ENCODE measurements at regions not wholly inside any gene's neighbourhood (a gene's known extent, or its start where the extent isn't known, plus 50 kb on each side); places are given as distances from the start of the nearest gene placed in this dataset.

- Histone ChIP-seq H3K27ac (ENCODE audit: low read depth, low read length) (no peak overlapping the region), H3K4me3 (ENCODE audit: low read depth, low read length) (no peak overlapping the region), H3K27me3 (ENCODE audit: control insufficient read depth, insufficient read depth, low read length) (no peaks in the 10 kb centered on the region), H3K36me3 (ENCODE audit: control insufficient read depth, insufficient read depth, low read length) (no peaks in the 10 kb centered on the region), H3K9me3 (ENCODE audit: control insufficient read depth, insufficient read depth, low read length) (no peaks in the 10 kb centered on the region), H3K4me1 (ENCODE audit: control insufficient read depth, insufficient read depth, low read length) (no peaks in the 10 kb centered on the region)
- 86% methylated on average over 1 of the region's 3 CpGs for WGBS (ENCODE audit: insufficient coverage)
- DNase-seq (ENCODE audit: low read depth in 4 of 6, low spot score in 6 of 6): no peak
These were observed 206.8 kb upstream of the MON1B start for GRCh38 chr16:76984196-76984595.

GRCh38 chr16:76985392-76986045, 205.5 kb upstream of the MON1B start:
- 57% methylated on average over 1 of the region's 4 CpGs for WGBS (ENCODE audit: insufficient coverage)
- no peaks in the 10 kb centered on the region for H3K9me3 ChIP-seq (ENCODE audit: control insufficient read depth, insufficient read depth, low read length)
- no peak overlapping the region for H3K4me3 ChIP-seq (ENCODE audit: low read depth, low read length)
- H3K27me3 ChIP-seq (ENCODE audit: control insufficient read depth, insufficient read depth, low read length): no peaks in the 10 kb centered on the region
- no peak overlapping the region for H3K27ac ChIP-seq (ENCODE audit: low read depth, low read length)
- no peaks in the 10 kb centered on the region for H3K4me1 ChIP-seq (ENCODE audit: control insufficient read depth, insufficient read depth, low read length)
- no peaks in the 10 kb centered on the region for H3K36me3 ChIP-seq (ENCODE audit: control insufficient read depth, insufficient read depth, low read length)
- DNase-seq (ENCODE audit: low read depth in 4 of 6, low spot score in 6 of 6): peak in 1 of 6 donors; percentile 68

- H3K27ac ChIP-seq (ENCODE audit: low read depth, low read length): no peak overlapping the region
- H3K36me3 ChIP-seq (ENCODE audit: control insufficient read depth, insufficient read depth, low read length): no peaks in the 10 kb centered on the region
- no peak overlapping the region for H3K4me3 ChIP-seq (ENCODE audit: low read depth, low read length)
- H3K27me3 ChIP-seq (ENCODE audit: control insufficient read depth, insufficient read depth, low read length): no peaks in the 10 kb centered on the region
- no CpG with 5 or more reads among the region's 2 CpGs for WGBS (ENCODE audit: insufficient coverage)
- H3K9me3 ChIP-seq (ENCODE audit: control insufficient read depth, insufficient read depth, low read length): no peaks in the 10 kb centered on the region
- DNase-seq (ENCODE audit: low read depth in 4 of 6, low spot score in 6 of 6): peak in 1 of 6 donors; percentile 12
- no peaks in the 10 kb centered on the region for H3K4me1 ChIP-seq (ENCODE audit: control insufficient read depth, insufficient read depth, low read length)
These were observed 202.5 kb upstream of the MON1B start for GRCh38 chr16:76988526-76988925.

- H3K27me3 ChIP-seq (ENCODE audit: control insufficient read depth, insufficient read depth, low read length): no peaks in the 10 kb centered on the region
- no peak overlapping the region for H3K4me3 ChIP-seq (ENCODE audit: low read depth, low read length)
- H3K27ac ChIP-seq (ENCODE audit: low read depth, low read length): no peak overlapping the region
- no peaks in the 10 kb centered on the region for H3K36me3 ChIP-seq (ENCODE audit: control insufficient read depth, insufficient read depth, low read length)
- no peaks in the 10 kb centered on the region for H3K9me3 ChIP-seq (ENCODE audit: control insufficient read depth, insufficient read depth, low read length)
- H3K4me1 ChIP-seq (ENCODE audit: control insufficient read depth, insufficient read depth, low read length): no peaks in the 10 kb centered on the region
- DNase-seq (ENCODE audit: low read depth in 4 of 6, low spot score in 6 of 6): no peak
- 100% methylated on average over 1 of the region's 4 CpGs for whole genome bisulfite sequencing (ENCODE audit: insufficient coverage)
These were observed 188.3 kb upstream of the MON1B start for GRCh38 chr16:77002644-77003043.

GRCh38 chr16:77009453-77009852, 181.5 kb upstream of the MON1B start:
- 87% methylated on average over 3 of the region's 6 CpGs for WGBS (ENCODE audit: insufficient coverage)
- no peak for DNase-seq (ENCODE audit: low read depth in 4 of 6, low spot score in 6 of 6)
- H3K27me3 ChIP-seq (ENCODE audit: control insufficient read depth, insufficient read depth, low read length): no peaks in the 10 kb centered on the region
- no peaks in the 10 kb centered on the region for H3K36me3 ChIP-seq (ENCODE audit: control insufficient read depth, insufficient read depth, low read length)
- no peak overlapping the region for H3K27ac ChIP-seq (ENCODE audit: low read depth, low read length)
- no peaks in the 10 kb centered on the region for H3K9me3 ChIP-seq (ENCODE audit: control insufficient read depth, insufficient read depth, low read length)
- H3K4me3 ChIP-seq (ENCODE audit: low read depth, low read length): no peak overlapping the region
- no peaks in the 10 kb centered on the region for H3K4me1 ChIP-seq (ENCODE audit: control insufficient read depth, insufficient read depth, low read length)

GRCh38 chr16:77014441-77014840, 176.5 kb upstream of the MON1B start:
- DNase-seq (ENCODE audit: low read depth in 4 of 6, low spot score in 6 of 6): no peak
- no peaks in the 10 kb centered on the region for H3K27me3 ChIP-seq (ENCODE audit: control insufficient read depth, insufficient read depth, low read length)
- H3K4me1 ChIP-seq (ENCODE audit: control insufficient read depth, insufficient read depth, low read length): no peaks in the 10 kb centered on the region
- no peaks in the 10 kb centered on the region for H3K36me3 ChIP-seq (ENCODE audit: control insufficient read depth, insufficient read depth, low read length)
- H3K4me3 ChIP-seq (ENCODE audit: low read depth, low read length): no peak overlapping the region
- H3K9me3 ChIP-seq (ENCODE audit: control insufficient read depth, insufficient read depth, low read length): no peaks in the 10 kb centered on the region
- H3K27ac ChIP-seq (ENCODE audit: low read depth, low read length): no peak overlapping the region
- WGBS (ENCODE audit: insufficient coverage): no CpG with 5 or more reads among the region's 2 CpGs

GRCh38 chr16:77030600-77030999, 160.4 kb upstream of the MON1B start:
- no peak overlapping the region for H3K4me3 ChIP-seq (ENCODE audit: low read depth, low read length)
- WGBS (ENCODE audit: insufficient coverage): no CpG with 5 or more reads among the region's 1 CpG
- no peak for DNase-seq (ENCODE audit: low read depth in 4 of 6, low spot score in 6 of 6)
- no peak overlapping the region for H3K27ac ChIP-seq (ENCODE audit: low read depth, low read length)
- no peaks in the 10 kb centered on the region for H3K36me3 ChIP-seq (ENCODE audit: control insufficient read depth, insufficient read depth, low read length)
- no peaks in the 10 kb centered on the region for H3K27me3 ChIP-seq (ENCODE audit: control insufficient read depth, insufficient read depth, low read length)
- H3K9me3 ChIP-seq (ENCODE audit: control insufficient read depth, insufficient read depth, low read length): no peaks in the 10 kb centered on the region
- no peaks in the 10 kb centered on the region for H3K4me1 ChIP-seq (ENCODE audit: control insufficient read depth, insufficient read depth, low read length)

GRCh38 chr16:77033516-77033915, 157.5 kb upstream of the MON1B start:
- peak in 1 of 6 donors; percentile 53 for DNase-seq (ENCODE audit: low read depth in 4 of 6, low spot score in 6 of 6)
- no peaks in the 10 kb centered on the region for H3K36me3 ChIP-seq (ENCODE audit: control insufficient read depth, insufficient read depth, low read length)
- no peak overlapping the region for H3K27ac ChIP-seq (ENCODE audit: low read depth, low read length)
- no peaks in the 10 kb centered on the region for H3K9me3 ChIP-seq (ENCODE audit: control insufficient read depth, insufficient read depth, low read length)
- H3K4me3 ChIP-seq (ENCODE audit: low read depth, low read length): no peak overlapping the region
- H3K27me3 ChIP-seq (ENCODE audit: control insufficient read depth, insufficient read depth, low read length): no peaks in the 10 kb centered on the region
- H3K4me1 ChIP-seq (ENCODE audit: control insufficient read depth, insufficient read depth, low read length): no peaks in the 10 kb centered on the region
- no CpG with 5 or more reads among the region's 2 CpGs for WGBS (ENCODE audit: insufficient coverage)

- Histone ChIP-seq H3K4me3 (ENCODE audit: low read depth, low read length) (no peak overlapping the region), H3K27ac (ENCODE audit: low read depth, low read length) (no peak overlapping the region), H3K36me3 (ENCODE audit: control insufficient read depth, insufficient read depth, low read length) (no peaks in the 10 kb centered on the region), H3K27me3 (ENCODE audit: control insufficient read depth, insufficient read depth, low read length) (no peaks in the 10 kb centered on the region), H3K9me3 (ENCODE audit: control insufficient read depth, insufficient read depth, low read length) (no peaks in the 10 kb centered on the region), H3K4me1 (ENCODE audit: control insufficient read depth, insufficient read depth, low read length) (no peaks in the 10 kb centered on the region)
- no peak for DNase-seq (ENCODE audit: low read depth in 4 of 6, low spot score in 6 of 6)
These were observed 155.6 kb upstream of the MON1B start for GRCh38 chr16:77035361-77035760.

GRCh38 chr16:77037696-77038347, 153.2 kb upstream of the MON1B start:
- no peaks in the 10 kb centered on the region for H3K27me3 ChIP-seq (ENCODE audit: control insufficient read depth, insufficient read depth, low read length)
- H3K9me3 ChIP-seq (ENCODE audit: control insufficient read depth, insufficient read depth, low read length): no peaks in the 10 kb centered on the region
- 80% methylated on average over 2 of the region's 2 CpGs for WGBS (ENCODE audit: insufficient coverage)
- no peak for DNase-seq (ENCODE audit: low read depth in 4 of 6, low spot score in 6 of 6)
- no peaks in the 10 kb centered on the region for H3K4me1 ChIP-seq (ENCODE audit: control insufficient read depth, insufficient read depth, low read length)
- no peaks in the 10 kb centered on the region for H3K36me3 ChIP-seq (ENCODE audit: control insufficient read depth, insufficient read depth, low read length)
- H3K27ac ChIP-seq (ENCODE audit: low read depth, low read length): no peak overlapping the region
- no peak overlapping the region for H3K4me3 ChIP-seq (ENCODE audit: low read depth, low read length)

Data from spinal cord (tissue), 9 donors.